GM18511 (cell line): ENCODE measurements at regions not wholly inside any gene's neighbourhood (a gene's known extent, or its start where the extent isn't known, plus 50 kb on each side); places are given as distances from the start of the nearest gene placed in this dataset.
"Not testable (repeated sequence)": the region's sequence is repeated elsewhere in the genome, so short reads cannot be mapped to it uniquely, and the experiment has no call there.

ENCODE experiments used
- ATAC-seq: cut with Tn5 transposase; IDR thresholded peaks from one replicate; pipeline ENCODE4 v1.9.1; 2021; ENCODE audit warnings: mild to moderate bottlenecking, moderate library complexity; ENCODE audit not compliant: unreplicated experiment

DNA sequence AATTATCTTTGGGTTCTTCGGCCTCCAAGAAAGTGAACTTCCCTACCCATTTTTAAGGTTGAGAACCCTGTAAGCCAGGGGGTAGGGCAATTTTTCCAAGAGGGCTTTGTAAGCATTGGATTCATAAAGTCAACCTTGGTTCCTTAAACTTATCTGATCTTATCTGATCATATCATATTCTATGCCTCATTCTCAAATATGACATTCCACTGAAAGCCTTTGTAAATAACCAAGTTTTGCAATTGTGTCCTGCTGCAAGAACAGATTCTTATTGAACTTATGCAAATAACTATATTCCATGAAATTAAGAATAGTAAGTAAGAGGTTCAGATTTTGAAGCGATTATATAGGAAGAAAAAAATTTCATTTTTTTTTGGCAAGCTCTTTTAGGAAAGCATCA, 649.5 kb downstream of the LRRC70 start:
- no peak for ATAC-seq

- no peak for ATAC-seq
Observed at GRCh38 chr5:63220244-63220643, 641.6 kb downstream of the LRRC70 start.

- ATAC-seq = no peak
Observed at GRCh38 chr5:63217422-63217821, 638.8 kb downstream of the LRRC70 start.

- no peak for ATAC-seq
Observed at GRCh38 chr5:63213256-63213655, 634.6 kb downstream of the LRRC70 start.

DNA sequence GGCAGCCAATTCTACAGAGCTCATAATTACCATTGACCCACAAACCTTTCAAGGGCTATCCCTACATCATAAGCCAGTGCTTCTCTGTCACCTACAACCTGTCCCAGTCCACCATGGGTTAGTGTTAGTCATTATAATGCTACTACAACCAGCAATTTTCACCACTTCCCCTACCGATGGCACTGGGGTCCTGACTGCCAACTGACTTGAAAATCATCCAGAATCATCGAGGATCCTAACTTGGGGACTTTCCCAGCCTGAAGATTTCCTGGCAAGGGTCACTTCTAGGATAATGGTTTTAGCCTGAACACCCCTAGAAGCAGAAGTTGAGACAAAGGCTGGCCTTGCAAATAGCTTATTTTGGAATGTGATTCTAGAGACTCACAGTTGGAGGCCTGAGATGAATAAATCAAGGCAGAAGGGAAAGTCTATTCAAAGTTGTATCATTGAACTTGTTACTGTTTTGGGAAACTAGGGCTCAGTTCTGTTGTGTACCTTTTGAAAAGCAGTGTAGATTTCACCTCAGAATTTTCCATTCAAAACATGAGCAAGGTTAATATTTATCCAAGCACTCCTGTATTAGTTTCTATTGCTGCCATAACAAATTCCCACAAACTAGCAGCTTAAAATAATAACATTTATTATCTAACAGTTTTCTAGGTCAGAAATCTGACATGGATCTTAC, 633.0 kb downstream of the LRRC70 start:
- no peak for ATAC-seq

GRCh38 chr5:63205976-63206375, 627.4 kb downstream of the LRRC70 start:
- no peak for ATAC-seq

GRCh38 chr5:63201738-63202137, 623.1 kb downstream of the LRRC70 start:
- ATAC-seq = no peak

DNA sequence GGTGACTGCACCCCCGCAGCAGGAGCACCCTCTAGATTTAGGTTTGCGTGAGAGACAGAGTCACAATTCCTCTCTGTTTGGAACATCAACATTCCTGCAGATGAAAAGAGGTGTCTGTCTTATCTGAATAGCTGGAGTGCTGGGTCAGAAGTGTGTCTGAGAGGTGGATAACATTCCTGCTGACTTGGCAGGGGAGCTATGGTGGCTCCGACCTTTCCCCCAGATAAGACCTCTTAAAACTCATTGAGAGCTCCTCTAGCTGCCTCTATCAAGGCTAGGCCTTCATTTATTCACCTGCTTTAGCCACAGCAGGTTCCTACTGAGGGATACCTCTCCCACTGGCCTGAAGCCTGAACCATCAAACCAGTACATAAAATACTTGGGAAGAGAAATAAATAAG, 615.5 kb downstream of the LRRC70 start:
- no peak for ATAC-seq

DNA sequence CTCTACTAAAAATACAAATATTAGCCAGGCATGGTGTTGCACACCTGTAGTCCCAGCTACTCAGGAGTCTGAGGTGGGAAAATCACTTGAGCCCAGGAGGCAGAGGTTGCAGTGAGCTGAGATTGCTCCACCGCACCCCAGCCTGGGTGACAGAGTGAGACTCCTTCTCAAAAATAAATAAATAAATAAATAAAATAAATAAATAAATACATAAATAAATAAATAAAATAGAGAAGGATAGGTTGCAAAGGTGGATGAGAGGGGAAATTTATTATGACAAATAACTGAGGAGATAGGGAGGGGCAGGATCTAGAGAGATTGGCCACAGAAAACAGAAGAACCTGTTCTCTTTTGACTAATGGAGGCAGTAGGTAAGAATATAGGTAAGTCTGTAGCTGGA, 601.6 kb downstream of the LRRC70 start:
- ATAC-seq = not testable (repeated sequence)

GRCh38 chr5:63175850-63176249, 597.2 kb downstream of the LRRC70 start:
- ATAC-seq = no peak

DNA sequence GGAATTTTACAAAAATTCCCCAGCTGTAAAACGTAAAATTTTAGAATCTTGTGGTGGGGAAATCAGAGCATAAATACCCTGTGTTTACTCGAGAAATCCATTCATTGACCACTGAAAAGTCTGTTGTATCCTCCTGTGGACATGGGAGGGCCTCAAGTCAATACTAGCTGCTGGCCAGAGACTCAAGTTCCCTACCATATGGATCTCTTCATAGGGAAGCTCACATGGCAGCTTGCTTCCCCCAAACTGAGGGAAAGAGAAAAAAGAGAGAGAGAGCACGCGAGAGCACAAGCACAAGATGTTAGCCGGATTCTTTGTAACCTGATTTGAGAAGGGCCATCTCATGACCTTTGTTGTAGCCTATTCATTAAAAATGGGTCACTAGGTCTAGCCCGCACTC, 591.9 kb downstream of the LRRC70 start:
- ATAC-seq = no peak

DNA sequence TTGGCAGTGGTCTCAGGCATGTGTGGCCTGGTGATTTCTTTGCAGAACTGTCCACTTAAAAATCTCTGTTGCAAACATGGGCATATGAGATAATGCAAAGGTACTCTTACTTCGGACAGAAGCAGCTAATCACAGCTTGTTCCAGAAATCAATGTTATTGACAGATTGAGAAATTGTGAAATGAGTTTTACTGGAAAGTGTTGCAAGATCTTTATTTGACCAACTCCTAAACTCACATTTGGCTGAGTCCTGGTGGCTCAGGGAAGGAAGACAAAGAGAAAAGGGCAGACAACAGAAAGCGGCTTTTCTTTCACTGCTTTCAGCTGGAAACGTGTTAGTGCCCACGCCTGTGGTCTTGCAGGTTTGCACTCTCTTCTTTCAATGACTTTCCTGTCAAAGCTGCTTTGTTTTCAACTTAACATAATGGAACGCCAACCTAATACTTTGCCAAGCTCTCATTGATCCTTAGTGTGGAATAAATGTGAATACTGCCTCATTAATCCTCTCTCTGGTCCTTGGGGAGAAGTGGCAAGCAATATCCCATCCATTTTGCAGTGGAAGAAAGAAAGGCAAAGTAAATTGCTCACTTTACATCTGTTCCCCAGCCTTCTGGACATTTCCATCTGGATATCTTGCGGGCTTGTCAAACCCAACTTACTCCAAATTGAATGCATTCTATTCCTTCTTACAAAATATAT, 586.4 kb downstream of the LRRC70 start:
- ATAC-seq = no peak

GRCh38 chr5:63164339-63164738, 585.7 kb downstream of the LRRC70 start:
- no peak for ATAC-seq

- no peak for ATAC-seq
Observed at GRCh38 chr5:63155310-63155631, 576.7 kb downstream of the LRRC70 start.

DNA sequence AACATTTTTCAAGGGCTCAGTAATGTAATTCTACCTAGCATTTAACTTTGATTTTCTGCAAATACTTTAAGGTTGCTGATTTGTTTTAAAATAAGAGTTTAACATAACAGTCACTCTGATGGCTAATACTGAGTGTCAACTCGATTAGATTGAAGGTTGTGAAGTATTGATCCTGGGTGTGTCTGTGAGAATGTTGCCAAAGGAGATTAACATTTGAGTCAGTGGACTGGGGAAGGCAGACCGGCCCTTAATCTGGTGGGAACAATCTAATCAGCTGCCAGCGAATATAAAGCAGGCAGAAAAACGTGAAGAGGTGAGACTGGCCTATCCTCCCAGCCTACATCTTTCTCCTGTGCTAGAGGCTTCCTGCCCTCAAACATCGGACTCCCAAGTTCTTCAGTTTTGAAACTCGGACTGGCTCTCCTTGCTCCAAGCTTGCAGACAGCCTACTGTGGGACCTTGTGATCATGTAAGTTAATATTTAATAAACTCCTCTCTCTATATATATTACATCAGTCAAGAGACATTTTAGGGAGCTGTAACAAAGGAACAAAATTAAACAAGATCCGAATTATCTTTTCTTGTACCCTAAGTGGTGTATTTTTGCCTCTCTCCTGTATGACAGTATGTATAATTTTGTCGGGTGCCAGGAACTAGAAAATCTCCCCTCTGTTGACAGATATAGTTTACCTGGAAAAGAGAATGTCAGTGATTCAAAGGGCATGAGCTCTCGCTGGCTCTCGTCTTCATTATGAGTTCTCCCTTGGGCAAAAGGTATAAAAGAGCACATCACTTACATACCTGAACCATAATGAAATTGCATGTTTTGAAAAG, 576.1 kb downstream of the LRRC70 start:
- no peak for ATAC-seq

GRCh38 chr5:63152871-63153270, 574.3 kb downstream of the LRRC70 start:
- ATAC-seq = no peak

DNA sequence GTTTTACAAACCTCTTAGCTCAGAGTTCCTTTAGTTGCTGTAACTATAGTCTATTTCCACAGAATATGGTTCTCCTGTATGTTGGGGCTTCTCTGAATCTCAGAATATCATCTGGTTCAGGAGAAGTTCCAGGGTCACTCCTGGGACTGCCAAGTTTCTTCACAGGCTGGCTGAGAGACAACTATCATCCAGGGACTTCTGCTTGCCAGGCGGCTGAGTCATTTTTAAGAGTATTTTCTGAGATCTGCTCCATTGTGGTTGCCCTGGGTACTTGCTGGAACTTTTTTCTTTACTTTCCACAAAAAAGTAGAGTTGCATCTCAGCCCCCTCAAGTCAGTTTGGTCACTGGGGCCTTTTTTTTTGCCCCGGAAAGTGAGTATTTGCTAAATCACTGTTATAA, 566.5 kb downstream of the LRRC70 start:
- ATAC-seq = no peak

GRCh38 chr5:63141591-63141990, 563.0 kb downstream of the LRRC70 start:
- no peak for ATAC-seq

DNA sequence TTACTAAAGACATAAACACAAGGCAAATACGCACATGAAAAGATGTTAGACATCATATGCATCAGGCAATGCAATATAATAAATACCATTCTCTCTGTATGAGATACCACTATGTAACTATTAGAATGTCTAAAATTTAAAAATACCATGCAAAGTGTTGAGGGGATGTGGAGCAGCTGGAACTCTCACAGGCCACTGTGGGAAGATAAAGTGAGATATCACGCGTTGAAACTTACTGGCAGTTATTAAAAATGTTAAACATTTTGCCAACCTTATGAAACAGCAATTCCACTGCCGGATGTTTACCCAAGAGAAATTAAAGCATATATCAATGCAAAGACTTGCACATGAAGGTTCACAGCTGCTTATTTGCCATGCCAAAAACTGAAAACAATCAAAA, 556.7 kb downstream of the LRRC70 start:
- ATAC-seq = no peak

DNA sequence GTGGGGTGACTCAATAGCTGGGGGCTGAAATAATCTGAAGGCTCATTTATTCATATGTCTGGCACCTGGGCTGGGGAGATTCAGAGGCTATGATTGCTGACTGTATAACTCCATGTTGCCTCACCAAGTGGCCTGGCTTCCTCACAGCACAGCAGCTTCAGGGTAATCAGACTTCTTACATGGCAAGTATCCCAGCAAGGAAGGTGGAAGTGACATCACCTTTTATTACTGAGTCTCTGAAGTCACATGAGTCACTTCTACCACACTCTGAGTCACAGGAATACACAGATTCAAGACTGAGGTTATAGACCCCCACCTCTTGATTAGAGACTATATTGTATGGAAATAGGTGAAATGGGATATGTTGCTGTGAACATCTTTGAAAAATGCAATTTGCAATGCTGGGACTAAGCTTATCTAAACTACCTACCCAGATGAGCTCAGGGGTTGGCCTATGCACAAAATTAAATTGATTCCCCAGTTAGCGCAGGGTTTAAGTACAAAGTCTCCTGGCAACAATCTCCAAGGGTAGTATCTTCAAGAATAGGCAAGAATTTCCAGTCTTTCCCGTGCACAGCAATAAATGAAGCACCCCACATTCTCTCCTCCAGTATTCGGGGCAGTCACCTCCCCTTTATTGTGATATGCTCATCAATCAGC, 553.1 kb downstream of the LRRC70 start:
- no peak for ATAC-seq

DNA sequence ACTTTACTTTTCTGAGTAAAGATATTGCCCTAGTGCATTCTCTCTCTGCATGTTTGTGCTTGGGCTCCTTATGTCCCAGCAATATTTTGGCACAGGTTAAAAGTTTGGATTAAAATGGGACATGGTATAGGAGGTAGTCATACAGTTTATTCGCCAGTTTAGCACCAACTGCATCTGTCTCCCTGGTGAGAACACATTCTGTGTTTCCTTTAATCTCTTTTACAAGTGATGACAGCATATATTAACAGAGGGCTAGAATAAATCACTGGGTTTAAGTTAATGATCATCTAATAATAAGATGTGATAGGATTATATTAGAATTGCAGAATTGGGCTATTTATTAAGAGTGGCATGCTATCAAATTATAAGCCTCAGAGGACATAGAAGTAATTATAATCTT, 550.1 kb downstream of the LRRC70 start:
- no peak for ATAC-seq
